ENCODE measurements at regions not wholly inside any gene's neighbourhood (a gene's known extent, or its start where the extent isn't known, plus 50 kb on each side); places are given as distances from the start of the nearest gene placed in this dataset.

DNA sequence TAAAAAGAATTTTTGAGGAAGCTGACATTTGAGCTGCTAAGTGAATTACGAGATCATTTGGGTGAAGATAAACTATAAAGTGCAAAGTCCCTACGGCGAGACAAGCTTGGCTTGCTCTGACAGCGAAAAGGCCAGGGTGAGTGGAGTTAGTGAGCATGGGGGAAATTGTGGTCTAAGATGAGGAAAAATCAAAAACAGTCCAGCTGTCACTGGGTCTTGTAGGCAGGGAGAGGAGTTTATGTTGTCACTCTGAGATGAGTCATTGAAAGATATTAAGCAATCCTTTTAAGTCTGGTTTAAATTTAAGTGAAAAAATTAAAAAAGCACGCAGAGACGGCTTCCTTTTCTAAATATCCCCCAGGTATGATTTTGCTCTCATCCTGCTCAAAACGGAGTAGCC lies 601.9 kb downstream of the MRPL39 start:
- DNase-seq (ENCODE audit: low spot score) = no peak

DNA sequence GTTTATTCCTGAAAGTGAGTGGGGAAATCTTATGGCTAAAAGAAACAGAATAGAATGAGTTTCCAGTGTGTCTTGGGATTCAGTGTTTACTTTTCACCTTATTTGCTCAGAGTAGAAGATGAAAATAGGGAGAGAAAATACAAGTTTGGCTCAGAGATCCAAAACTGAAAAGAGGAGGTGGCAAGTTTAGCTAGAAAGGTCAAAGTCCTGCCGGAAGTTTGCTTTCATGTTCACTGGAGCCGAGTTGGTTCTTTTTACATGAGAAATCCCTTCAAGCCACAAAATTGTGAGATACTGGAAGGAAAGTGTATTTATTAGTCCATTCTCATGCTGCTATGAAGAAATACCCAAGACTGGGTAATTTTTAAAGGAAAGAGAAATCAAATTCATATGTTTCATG lies 604.6 kb downstream of the MRPL39 start:
- DNase-seq (ENCODE audit: low spot score) = no peak

DNA sequence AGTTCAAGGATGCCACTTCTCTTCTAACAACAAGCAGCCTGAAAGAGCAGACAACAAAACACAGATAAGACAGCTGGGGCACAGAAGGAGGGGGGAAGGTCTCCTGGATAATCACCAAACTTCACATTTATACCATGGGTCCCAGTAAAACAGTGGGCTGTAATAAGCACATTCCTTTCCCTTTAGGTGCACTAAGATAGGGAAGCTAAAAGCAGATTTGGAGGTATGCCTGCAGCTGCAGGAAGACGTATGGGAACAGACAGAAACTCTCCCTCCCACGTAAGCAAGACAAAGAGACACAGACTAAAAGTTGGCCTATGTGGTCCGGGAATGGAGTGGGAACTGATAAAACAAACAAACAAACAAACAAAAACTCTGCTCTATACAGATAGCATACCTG lies 612.1 kb downstream of the MRPL39 start:
- no peak for DNase-seq (ENCODE audit: low spot score)

DNA sequence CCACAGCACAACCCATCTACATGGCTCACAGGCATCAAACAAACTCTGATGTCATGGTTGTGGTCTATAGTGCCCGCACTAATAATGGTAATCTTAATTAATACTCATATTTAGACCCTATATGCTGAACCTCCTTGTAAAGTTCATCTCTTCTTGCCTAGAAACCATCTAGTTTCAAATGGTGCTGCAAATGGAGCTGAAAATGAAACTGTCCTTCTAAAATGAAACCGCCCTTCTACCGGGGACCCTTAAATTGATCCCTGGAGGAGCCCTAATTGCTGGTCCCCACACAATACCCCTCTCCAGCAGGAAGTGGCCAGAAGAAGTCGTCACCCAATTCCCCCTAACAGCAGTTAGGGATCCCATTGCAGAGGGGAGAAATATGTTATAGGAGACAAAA lies 612.6 kb downstream of the MRPL39 start:
- DNase-seq (ENCODE audit: low spot score) = no peak

DNA sequence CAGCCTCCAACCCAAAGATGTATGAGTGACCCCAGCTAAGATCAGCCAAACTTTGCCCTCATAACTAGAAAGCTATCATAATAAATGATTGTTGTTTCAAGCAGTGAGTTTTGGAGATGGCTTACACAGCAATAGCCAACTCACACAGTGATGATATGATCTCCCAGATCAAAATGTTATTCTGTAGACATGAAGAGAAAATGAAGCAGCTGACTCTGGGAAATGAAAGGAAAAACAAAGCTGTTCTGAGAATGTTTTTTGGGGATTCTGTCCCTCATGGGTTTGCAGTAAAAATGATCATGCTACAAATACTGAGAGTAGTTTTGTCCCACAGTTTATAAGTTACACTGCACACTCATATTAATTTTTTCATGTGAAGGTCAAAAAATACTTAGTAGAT lies 617.8 kb downstream of the MRPL39 start:
- no peak for DNase-seq (ENCODE audit: low spot score)

DNA sequence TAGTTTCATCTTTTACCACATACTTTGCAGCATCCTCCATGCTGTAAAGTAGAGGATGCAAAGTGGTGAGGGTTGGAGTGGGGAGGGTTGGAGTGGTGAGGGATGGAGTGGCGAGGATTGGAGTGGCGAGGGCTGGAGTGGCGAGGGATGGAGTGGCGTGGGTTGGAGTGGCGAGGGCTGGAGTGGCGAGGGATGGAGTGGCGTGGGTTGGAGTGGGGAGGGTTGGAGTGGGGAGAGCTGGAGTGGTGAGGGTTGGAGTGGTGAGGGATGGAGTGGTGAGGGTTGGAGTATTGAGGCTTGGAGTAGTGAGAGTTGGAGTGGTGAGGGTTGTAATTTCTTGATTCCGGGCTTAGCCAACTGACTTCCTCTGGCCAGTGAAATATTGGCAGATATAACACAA lies 618.3 kb downstream of the MRPL39 start:
- DNase-seq (ENCODE audit: low spot score) = no peak

DNA sequence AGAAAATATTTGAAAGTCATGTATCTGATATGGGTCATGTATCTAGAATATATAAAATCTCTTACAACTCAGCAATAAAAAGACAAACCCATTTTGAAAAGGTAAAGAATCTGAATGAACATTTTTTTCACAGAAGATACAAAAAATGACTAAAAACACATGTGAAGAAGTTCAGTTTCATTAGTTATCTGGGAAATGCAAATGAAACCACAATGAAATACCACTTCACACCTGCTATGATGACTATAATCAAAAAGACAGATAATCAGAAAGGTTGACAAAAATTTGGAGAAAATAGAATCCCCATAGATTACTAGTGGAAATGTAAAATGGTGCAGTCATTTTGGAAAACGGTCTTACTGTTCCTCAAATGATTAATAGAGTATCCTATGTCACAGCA lies 631.0 kb downstream of the MRPL39 start:
- DNase-seq (ENCODE audit: low spot score) = no peak

DNA sequence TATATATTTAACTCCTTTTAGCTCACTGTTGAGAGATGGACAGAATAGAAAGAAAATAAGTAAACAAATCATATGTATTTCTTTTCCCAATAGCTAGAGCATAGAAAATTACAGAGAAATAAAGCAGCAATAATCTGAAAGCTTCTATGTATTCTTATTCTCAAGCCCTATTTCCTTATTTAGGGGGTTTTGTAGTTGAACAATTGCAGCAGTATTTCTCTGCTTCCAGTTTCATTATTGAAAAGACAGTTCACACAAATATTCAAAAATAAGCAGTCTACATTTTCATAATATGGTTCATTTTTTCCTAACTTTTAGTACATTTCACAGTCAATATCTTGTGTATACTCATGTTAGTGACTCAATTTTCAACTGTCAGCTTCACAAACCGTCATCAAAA lies 638.2 kb downstream of the MRPL39 start:
- DNase-seq (ENCODE audit: low spot score) = no peak

DNA sequence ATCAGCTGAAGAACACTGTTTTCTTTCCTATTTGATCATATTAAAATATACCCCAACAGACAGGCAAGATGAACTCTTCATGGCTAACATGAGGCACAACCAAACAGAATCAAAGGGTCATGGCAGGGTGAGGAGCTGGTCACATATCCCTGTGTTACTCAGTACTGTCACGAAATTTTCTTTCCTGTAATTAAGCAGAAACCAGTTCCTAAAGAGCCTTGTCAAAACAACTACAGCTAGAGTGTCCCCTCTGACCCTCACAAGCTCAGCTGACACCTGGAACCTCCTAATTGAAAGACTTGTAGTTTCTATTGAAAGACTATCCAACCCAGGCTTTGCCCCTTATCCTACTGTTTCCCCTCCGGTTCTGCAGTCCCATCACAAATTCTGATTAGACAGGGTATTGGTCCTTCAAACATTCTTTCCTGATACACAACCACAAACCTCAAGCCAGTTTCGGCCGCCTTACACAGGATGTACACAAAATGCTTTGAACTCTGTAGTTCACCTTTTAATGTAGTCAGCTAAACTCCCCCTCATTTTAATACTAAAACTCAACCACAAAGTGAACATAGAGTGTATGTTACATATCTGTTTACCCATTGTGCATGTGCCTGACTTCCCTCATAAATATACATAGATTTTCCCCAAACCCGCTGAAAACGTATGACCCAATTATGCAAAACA lies 651.9 kb downstream of the MRPL39 start:
- no peak for DNase-seq (ENCODE audit: low spot score)

DNA sequence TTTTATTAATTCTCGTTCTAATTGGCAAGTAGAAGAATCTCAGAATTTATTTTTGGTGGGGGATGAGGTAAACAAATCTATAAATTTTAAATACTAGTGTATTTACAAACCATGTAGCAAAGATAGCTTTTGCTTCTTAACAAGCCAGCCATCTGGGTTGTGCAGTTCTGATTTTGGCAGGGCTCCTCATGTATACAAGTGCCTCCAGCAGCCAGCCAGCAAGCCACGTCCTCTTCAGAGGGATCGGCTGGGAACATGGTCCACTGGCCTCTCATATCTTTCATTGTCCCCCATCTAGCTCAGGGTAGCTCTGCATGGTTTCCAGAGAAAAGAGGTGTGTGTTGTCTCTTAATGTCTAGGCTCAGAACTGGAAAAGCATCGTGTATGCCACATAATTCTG lies 659.1 kb downstream of the MRPL39 start:
- no peak for DNase-seq (ENCODE audit: low spot score)

DNA sequence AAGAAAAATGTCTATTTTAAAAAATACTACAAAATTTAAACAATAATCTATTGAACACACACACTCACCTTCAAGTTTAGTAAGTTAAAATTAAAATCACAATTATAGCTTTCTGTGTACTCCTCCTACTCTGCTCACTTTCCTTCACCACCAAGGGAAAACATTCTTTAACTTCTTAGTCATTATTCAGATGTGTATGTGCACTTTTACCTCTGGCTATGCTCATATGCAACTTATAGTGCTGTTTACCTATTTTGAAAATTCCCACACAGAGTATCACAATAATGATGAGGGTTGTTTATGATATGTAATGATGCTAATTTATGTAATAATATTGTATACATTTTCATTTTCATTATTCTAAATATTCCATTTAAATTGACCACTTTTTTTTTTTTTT lies 661.4 kb downstream of the MRPL39 start:
- DNase-seq (ENCODE audit: low spot score) = no peak

DNA sequence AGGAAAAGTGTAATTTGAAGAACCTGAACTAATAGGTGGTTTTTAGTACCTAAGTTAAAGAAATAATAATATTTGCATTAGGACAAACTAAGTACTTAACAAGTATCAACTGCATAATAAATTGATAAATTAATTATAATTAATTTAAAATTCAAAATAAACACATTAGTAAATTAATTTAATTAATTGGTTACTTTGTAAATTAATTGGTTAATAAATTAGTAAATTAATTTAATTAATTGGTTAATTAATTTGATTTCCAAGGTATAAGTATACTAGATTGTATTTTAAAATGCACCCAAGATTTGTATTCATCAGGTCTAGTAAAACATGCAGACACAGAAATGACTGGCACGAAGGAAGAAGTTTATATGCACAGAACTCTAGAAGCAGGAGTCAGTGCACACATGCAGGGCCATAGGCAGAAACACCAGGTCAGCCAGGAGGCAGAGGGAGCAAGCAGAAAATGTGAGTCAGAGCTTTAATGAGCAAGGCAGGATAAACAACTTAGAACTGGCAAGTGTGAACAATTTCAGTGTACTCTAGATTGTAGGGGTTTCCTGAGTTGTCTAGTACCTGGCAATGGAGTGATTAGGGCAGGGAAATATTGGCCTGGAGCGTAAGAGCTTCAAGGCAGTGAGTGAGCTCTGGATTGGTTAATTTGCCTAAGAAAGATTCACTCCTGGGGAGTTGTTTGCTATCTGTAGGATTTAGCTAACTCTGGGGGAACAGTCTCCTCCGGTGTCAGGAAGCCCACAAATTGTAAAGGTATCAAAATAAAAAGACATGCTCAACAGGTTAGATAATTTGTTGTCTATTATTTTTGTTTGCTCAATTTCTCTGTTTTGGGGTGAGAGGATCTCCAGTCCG lies 665.7 kb downstream of the MRPL39 start:
- no peak for DNase-seq (ENCODE audit: low spot score)

DNA sequence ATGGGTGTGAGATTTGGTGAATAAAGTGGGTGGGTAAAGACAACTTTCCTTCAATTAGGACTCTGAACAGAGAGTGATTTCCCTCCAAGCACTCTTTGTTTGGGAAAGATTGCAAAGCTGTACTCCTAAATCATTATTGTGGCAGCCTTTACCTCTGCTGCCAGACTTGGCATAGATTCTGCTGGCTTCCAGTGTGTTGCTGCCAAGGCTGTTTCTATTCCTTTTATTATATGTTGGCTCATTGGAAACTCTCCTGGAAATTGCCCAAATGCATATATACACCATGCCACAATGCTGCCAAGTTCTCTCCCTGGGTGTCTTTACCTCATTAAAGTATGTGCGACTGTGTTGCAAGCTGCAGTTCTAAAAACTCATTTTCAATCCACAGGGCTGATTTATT lies 668.0 kb downstream of the MRPL39 start:
- no peak for DNase-seq (ENCODE audit: low spot score)

DNA sequence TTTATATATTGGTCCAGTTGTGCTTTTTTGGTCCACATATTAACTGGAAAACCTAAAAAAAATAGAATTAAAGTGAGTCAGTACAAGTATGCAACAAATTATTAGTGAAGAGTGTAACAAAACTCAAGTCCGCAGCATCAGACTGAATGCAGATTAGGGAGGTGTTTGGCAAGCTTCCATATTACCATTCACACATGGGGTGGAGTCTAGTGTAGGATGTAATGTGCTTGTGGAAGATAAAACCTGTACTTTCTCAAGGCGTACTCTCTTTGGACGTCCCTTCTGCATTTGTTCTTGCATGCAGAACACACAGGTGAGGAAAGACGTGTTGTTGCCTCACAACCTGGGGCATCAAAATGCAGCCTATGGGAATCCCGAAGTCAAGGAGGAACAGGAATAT lies 668.7 kb downstream of the MRPL39 start:
- DNase-seq (ENCODE audit: low spot score) = no peak

DNA sequence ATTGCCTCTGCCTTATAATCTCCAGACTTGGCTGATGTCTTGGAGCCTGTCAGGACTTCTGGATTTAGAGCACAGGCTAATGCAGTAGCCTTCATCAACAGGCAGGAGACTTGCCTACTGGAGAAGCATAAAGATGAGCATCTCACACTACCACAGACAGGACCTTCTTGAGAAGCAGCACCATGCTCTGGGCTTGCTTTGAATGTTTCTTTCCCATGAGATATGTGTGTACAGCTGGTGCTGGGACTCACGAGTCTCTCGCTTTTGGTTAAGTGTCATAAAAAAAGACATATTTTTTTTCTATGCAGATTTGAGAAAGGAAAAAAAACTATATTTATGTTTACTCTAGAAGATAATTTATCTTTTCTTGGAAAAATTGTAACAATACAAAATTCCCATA lies 671.3 kb downstream of the MRPL39 start:
- no peak for DNase-seq (ENCODE audit: low spot score)

DNA sequence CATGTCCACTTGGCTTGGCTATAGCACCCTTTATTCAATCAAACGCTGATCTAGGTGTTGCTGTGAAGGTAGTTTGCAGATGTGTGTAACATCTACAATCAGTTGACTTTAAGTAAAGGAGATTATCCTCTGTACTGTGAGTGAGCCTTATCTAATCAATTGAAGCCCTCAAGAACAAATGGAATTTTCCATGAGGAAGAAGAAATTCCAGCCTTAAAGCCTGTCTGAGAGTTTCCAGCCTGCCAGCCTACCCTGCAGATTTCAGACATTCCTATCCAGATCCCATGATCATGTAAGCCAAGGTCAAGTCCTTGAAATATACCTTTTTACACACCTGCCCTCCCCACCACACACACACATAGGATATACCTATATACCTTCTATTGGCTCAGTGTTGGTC lies 696.7 kb downstream of the MRPL39 start:
- no peak for DNase-seq (ENCODE audit: low spot score)

DNA sequence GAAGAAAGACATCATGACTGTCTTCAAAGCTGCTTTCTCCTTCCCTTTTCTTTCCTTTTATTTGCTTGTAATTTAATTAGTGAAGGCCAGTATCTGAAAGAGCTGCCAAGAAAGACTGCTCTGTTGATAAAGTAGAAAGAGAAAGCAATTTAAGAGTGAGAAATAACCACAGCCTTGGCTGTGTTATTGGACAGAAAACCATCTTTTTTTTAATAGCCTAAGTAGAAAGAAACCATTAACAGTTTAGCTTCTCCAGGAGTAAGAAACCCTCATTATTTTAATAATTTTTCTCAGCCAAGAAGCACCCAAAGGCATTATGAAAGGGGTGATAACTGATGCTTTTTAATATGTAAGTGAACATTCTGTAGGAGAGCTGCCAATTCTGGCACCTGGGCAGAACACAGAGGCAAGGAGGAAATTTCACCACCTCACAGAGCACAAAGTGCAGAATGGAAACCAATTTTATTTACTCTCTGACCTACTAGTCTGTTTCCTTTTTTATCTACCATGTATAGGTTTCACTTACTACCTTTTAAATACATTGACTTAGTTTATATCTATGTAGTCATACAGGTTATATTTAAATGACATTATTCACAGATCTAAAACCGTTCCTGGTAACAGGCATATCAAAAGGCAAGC lies 703.2 kb downstream of the MRPL39 start:
- no peak for DNase-seq (ENCODE audit: low spot score)

DNA sequence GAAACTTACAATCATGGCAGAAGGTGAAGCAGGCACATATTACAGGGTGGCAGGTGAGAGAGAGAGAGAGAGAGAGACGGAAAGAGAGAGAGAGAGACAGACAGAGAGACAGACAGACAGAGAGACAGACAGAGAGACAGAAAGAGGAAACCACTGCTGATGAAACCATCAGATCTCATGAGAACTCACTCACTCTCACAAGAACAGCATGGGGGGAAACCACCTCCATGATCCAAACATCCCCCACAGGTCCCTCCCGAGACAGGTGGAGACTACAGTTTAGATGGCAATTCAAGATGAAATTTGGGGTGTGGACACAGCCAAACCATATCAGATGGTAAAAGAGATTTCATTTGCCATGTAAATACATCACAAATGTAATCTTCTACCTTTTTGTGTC lies 708.1 kb downstream of the MRPL39 start:
- DNase-seq (ENCODE audit: low spot score) = no peak

DNA sequence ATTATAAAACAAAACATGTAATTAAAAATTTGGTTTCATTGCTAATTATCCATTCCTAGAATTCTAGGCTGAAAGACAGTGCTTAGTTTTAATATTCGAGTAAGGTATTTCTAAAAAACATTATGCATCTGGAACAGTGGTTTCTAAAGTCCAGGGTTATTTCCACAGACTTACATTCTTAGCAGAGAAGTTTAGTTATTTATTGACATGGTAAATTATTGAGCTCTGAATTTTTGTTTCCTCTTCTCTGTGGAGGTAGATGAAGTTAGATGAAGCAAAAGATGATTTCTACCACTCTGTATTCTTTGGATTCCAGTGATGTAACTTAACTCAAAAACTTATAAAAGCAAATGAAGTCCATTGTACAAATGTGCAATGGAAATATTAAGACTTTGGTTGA lies 709.4 kb downstream of the MRPL39 start:
- DNase-seq (ENCODE audit: low spot score) = no peak

DNA sequence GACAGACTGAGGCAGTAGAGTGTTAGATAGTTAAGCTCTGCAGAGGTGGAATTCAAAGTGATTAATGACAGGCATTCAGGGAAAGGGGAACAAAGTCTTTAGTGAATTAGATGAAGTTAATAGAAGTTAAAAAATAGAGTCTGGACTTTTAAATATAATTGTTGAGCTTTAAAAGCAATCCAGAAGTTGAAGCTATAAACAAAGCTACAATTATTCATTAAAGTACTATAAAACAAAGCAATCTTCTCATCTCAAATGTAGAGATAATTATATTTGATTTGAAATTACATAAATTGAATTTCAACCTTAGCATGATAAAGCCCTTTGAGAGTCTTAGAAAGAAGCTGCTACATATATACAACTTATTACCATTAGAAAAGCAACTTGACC lies 710.6 kb downstream of the MRPL39 start:
- DNase-seq (ENCODE audit: low spot score) = no peak

DNA sequence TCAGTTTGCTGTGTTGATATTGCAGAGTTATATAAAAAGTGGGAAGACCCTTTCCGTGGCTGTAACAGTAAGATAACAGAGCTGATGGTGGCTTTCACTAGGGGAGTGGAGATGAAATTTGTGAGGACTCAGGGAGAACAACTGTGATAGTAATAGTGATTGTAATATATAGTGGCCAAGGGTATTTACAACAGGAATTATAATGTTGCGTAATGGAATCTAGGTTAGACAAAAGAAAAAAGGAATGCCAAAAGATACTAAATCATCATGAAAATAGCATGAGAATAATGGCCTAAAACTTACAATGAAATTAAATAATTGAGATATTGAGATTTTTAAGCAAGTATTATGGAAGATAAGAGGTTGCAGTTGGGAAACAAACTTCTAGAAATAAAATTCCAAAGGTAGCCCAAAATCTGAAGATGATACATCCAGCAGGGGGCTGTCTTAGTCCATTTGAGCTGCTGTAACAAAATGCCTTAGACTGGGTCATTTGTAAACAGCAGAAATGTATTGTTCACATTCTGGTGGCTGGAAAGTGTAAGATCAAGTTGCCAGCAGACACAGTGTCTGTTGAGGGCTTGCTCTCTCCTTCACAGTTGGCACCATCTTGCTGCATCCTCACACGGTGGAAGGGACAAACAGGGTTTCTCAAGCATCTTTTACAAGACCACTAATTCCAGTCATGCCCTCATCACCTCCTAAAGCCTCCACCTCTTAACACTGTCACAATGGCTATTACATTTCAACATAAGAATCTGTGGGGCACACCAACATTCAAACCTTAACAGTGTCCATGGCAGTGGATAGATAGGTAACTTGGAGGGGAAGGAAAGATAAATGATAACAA lies 711.2 kb downstream of the MRPL39 start:
- no peak for DNase-seq (ENCODE audit: low spot score)

DNA sequence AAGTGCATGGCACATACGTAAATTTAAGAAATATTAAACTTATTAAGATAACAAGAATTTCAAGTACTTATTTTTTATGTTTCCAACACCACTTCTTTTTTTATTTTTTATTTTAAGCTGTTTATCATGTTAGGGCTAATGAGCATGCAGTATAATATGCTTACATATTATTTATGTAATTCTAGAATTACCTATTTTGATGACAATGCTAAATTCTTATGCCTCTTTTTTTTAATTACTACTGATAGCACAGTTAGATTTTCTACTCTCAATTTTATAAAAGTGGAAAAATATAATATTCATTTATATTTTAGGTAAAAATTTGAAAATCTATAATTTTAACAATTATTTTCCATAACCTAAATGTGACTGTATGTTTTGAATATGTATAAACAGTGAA lies 713.0 kb downstream of the MRPL39 start:
- no peak for DNase-seq (ENCODE audit: low spot score)
